Fibroblast of skin of back (primary cell): ENCODE measurements at regions not wholly inside any gene's neighbourhood (a gene's known extent, or its start where the extent isn't known, plus 50 kb on each side); places are given as distances from the start of the nearest gene placed in this dataset.
A peak's percentile ranks its signal among the peaks of the same experiment; 100 is the strongest.
"Not testable (repeated sequence)": the region's sequence is repeated elsewhere in the genome, so short reads cannot be mapped to it uniquely, and the experiment has no call there.

ENCODE experiments used
- DNase-seq: peaks from one replicate; pipeline ENCODE4 v3.0.0-alpha.2; 2013

- DNase-seq: no peak
These were observed 49.9 kb downstream of the ILRUN start for GRCh38 chr6:34646714-34647113.

GRCh38 chr6:34645627-34646026 is 50.9 kb downstream of the ILRUN start:
- no peak for DNase-seq

- DNase-seq: no peak
These were observed 51.9 kb downstream of the ILRUN start for GRCh38 chr6:34644716-34645115.

GRCh38 chr6:34642427-34642826 is 54.1 kb downstream of the ILRUN start:
- DNase-seq: no peak

GRCh38 chr6:34640074-34640849 is 56.3 kb downstream of the ILRUN start:
- DNase-seq: not testable (repeated sequence)

GRCh38 chr6:34638834-34639736 is 57.5 kb downstream of the ILRUN start:
- DNase-seq: peak; percentile 47

GRCh38 chr6:34633785-34634184 is 62.8 kb downstream of the ILRUN start:
- peak; percentile 37 for DNase-seq

- DNase-seq: no peak
These were observed 63.3 kb downstream of the ILRUN start for GRCh38 chr6:34633256-34633655.

- DNase-seq: peak; percentile 93
These were observed 66.5 kb downstream of the ILRUN start for GRCh38 chr6:34630040-34630439.

GRCh38 chr6:34627296-34627695 is 69.3 kb downstream of the ILRUN start:
- DNase-seq: no peak

- no peak for DNase-seq
These were observed 62.5 kb upstream of the SPDEF start for GRCh38 chr6:34618430-34619182.

GRCh38 chr6:34617231-34617630 is 61.1 kb upstream of the SPDEF start:
- DNase-seq: no peak

GRCh38 chr6:34616227-34616585 is 60.1 kb upstream of the SPDEF start:
- no peak for DNase-seq

- no peak for DNase-seq
These were observed 59.6 kb upstream of the SPDEF start for GRCh38 chr6:34615574-34616226.

GRCh38 chr6:34610819-34611477 is 54.8 kb upstream of the SPDEF start:
- peak; percentile 89 for DNase-seq

GRCh38 chr6:34608321-34609091 is 52.4 kb upstream of the SPDEF start:
- no peak for DNase-seq

GRCh38 chr6:34606477-34607265 is 50.5 kb upstream of the SPDEF start:
- DNase-seq: no peak
